Fibroblast of lung (primary cell): ENCODE measurements at regions not wholly inside any gene's neighbourhood (a gene's known extent, or its start where the extent isn't known, plus 50 kb on each side); places are given as distances from the start of the nearest gene placed in this dataset.

ENCODE experiments used
- EZH2 ChIP-seq: IDR thresholded peaks from 2 replicates; pipeline ENCODE4 v1.5.1; 2012; ENCODE audit warnings: low read length, control low read depth, mild to moderate bottlenecking; ENCODE audit errors: missing control alignments
- TF ChIP-seq, protein P1 (sequence below), 2 donors: IDR thresholded peaks in 1 of 2; conservative IDR thresholded peaks in 1 of 2; 1 replicate in 1 of 2; 2 replicates in 1 of 2; pipeline ENCODE4 v1.5.1; 2011 to 2012; ENCODE audit warnings: low read length in 2 of 2, control low read depth in 1 of 2, inconsistent platforms in 1 of 2, low read depth in 1 of 2, mild to moderate bottlenecking in 1 of 2

DNA sequence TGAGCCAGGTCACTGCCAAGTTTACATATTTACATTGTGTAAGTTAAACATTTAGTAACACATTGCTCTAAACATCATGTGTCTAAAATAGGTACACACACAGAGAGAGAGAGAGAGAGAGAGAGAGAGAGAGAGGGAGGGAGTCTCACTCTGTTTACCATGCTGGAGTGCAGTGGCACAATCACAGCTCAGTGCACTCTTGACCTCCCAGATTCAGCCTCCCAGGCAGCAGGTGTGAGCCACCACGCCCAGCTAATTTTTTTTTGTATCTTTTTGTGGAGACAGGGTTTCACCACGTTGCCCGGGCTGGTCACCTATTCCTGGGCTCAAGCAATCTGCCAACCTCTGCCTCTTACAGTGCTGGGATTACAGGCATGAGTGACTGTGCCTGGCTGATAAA is 1045.3 kb downstream of the TLE1 start:
- TF ChIP-seq, protein P1, sequence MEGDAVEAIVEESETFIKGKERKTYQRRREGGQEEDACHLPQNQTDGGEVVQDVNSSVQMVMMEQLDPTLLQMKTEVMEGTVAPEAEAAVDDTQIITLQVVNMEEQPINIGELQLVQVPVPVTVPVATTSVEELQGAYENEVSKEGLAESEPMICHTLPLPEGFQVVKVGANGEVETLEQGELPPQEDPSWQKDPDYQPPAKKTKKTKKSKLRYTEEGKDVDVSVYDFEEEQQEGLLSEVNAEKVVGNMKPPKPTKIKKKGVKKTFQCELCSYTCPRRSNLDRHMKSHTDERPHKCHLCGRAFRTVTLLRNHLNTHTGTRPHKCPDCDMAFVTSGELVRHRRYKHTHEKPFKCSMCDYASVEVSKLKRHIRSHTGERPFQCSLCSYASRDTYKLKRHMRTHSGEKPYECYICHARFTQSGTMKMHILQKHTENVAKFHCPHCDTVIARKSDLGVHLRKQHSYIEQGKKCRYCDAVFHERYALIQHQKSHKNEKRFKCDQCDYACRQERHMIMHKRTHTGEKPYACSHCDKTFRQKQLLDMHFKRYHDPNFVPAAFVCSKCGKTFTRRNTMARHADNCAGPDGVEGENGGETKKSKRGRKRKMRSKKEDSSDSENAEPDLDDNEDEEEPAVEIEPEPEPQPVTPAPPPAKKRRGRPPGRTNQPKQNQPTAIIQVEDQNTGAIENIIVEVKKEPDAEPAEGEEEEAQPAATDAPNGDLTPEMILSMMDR (conservative IDR thresholded peaks at IDR 0.05 in 1 of 2, IDR thresholded peaks at IDR 0.05 in 1 of 2; ENCODE audit: low read depth in 1 of 2, low read length in 2 of 2) = no peak
- TF ChIP-seq EZH2 = no peak
